B cell (primary cell): ENCODE measurements at regions not wholly inside any gene's neighbourhood (a gene's known extent, or its start where the extent isn't known, plus 50 kb on each side); places are given as distances from the start of the nearest gene placed in this dataset.

Source experiments
- ATAC-seq: fragments of 200-7000 bp; cut with Tn5 transposase; one replicate; pipeline ENCODE4 v1.10.0; 2021; ENCODE audit warnings: low read depth, mild to moderate bottlenecking, moderate number of reproducible peaks, moderate library complexity
- CTCF ChIA-PET: fragments of 350-600 bp; sonication (Branson Sonifier 250); formaldehyde crosslinking; loops from one replicate; lab custom pipeline; 2021; ENCODE audit warnings: antibody characterized with exemption, inconsistent platforms; lab: Charles Lee
- POLR2A ChIA-PET: fragments of 350-600 bp; sonication (Branson Sonifier 250); formaldehyde crosslinking; loops from one replicate; lab custom pipeline; 2021; ENCODE audit warnings: antibody characterized with exemption; lab: Charles Lee
- DNase-seq: peaks from one replicate; pipeline ENCODE4 v3.0.0; 2013
- H2AFZ ChIP-seq: 2 replicates; pipeline ENCODE4 v1.6.1; 2012; ENCODE audit warnings: mild to moderate bottlenecking, low read depth, low read length; ENCODE audit not compliant: insufficient read depth, poor library complexity, severe bottlenecking
- H3K27ac ChIP-seq, 2 donors: 1 replicate in 1 of 2; 2 replicates in 1 of 2; pipeline ENCODE4 v1.5.1; 2012 to 2013; ENCODE audit warnings: low read length in 2 of 2, mild to moderate bottlenecking in 2 of 2, moderate library complexity in 1 of 2
- H3K27me3 ChIP-seq, 4 experiments: fragments of 200-600 bp in 1 of 4; sonication (generic) in 1 of 4; replicated peaks in 1 of 4; 1 replicate in 2 of 4; 2 replicates in 2 of 4; pipeline versions ENCODE4 v1.6.1 to v1.7.0; 2013 to 2016; ENCODE audit warnings: low read length in 3 of 4, mild to moderate bottlenecking in 2 of 4, mixed read lengths in 1 of 4, moderate library complexity in 1 of 4; ENCODE audit not compliant: insufficient read depth in 4 of 4, control insufficient read depth in 3 of 4; ENCODE audit errors: control extremely low read depth in 1 of 4
- H3K36me3 ChIP-seq, 2 experiments: replicated peaks in 1 of 2; 1 replicate in 1 of 2; 2 replicates in 1 of 2; pipeline versions ENCODE4 v1.6.1 to v1.7.1; 2013; ENCODE audit warnings: low read length in 1 of 2; ENCODE audit not compliant: insufficient read depth in 2 of 2, control insufficient read depth in 1 of 2; ENCODE audit errors: control extremely low read depth in 1 of 2, extremely low read depth in 1 of 2
- H3K4me1 ChIP-seq, 2 donors: fragments of 200-600 bp in 1 of 2; sonication (generic) in 1 of 2; 1 replicate in 1 of 2; 2 replicates in 1 of 2; pipeline versions ENCODE4 v1.5.1 to v1.6.1; 2013 to 2017; ENCODE audit warnings: low read length in 2 of 2; ENCODE audit not compliant: control insufficient read depth in 2 of 2, insufficient read depth in 2 of 2
- H3K4me2 ChIP-seq: replicated peaks from 2 replicates; pipeline ENCODE3; 2012; ENCODE audit warnings: mild to moderate bottlenecking, low read depth, low read length; ENCODE audit not compliant: poor library complexity, severe bottlenecking
- H3K4me3 ChIP-seq, 5 experiments: fragments of 200-600 bp in 1 of 5; sonication (generic) in 1 of 5; 1 replicate in 3 of 5; 2 replicates in 2 of 5; pipeline versions ENCODE4 v1.5.1 to v1.7.0; 2011 to 2016; ENCODE audit warnings: low read length in 4 of 5, mild to moderate bottlenecking in 4 of 5, low read depth in 2 of 5, control low read depth in 1 of 5, moderate library complexity in 1 of 5; ENCODE audit not compliant: insufficient read depth in 1 of 5; ENCODE audit errors: control extremely low read depth in 1 of 5, extremely low read depth in 1 of 5
- H3K79me2 ChIP-seq: fragments of 200-600 bp; sonication (generic); one replicate; pipeline ENCODE4 v1.6.0; 2016; ENCODE audit warnings: low read length; ENCODE audit not compliant: control insufficient read depth, insufficient read depth
- H3K9ac ChIP-seq: fragments of 200-600 bp; sonication (generic); 2 replicates; pipeline ENCODE4 v1.6.1; 2017; ENCODE audit warnings: mild to moderate bottlenecking, low read length, moderate library complexity
- H3K9me3 ChIP-seq, 3 donors: one replicate each; pipeline versions ENCODE4 v1.6.1 to v1.7.1; 2013; ENCODE audit warnings: low read length in 2 of 3; ENCODE audit not compliant: control insufficient read depth in 2 of 3, insufficient read depth in 1 of 3; ENCODE audit errors: control extremely low read depth in 1 of 3
- H4K20me1 ChIP-seq: 2 replicates; pipeline ENCODE4 v1.6.0; 2012; ENCODE audit warnings: mild to moderate bottlenecking, low read length; ENCODE audit not compliant: insufficient read depth, control insufficient read depth, poor library complexity, severe bottlenecking
- H3K27ac Mint-ChIP-seq: one replicate; pipeline ENCODE4 v1.8.0; 2021; ENCODE audit warnings: mixed read lengths
- H3K27me3 Mint-ChIP-seq: one replicate; pipeline ENCODE4 v1.8.0; 2021; ENCODE audit warnings: mixed read lengths
- H3K4me1 Mint-ChIP-seq: one replicate; pipeline ENCODE4 v1.8.0; 2021; ENCODE audit warnings: mixed read lengths
- H3K4me3 Mint-ChIP-seq: one replicate; pipeline ENCODE4 v1.8.0; 2021; ENCODE audit warnings: mixed read lengths
- H3K9me3 Mint-ChIP-seq: one replicate; pipeline ENCODE4 v1.8.0; 2022; ENCODE audit warnings: mixed read lengths; ENCODE audit not compliant: insufficient read depth
- CTCF ChIP-seq: fragments of 200-600 bp; IDR thresholded peaks from one replicate; pipeline ENCODE4 v1.8.0; 2022; ENCODE audit warnings: antibody characterized with exemption, mild to moderate bottlenecking
- EZH2 ChIP-seq: IDR thresholded peaks from 2 replicates; pipeline ENCODE4 v1.6.1; 2012; ENCODE audit warnings: borderline replicate concordance, low read depth, mild to moderate bottlenecking, moderate library complexity, low read length; ENCODE audit not compliant: insufficient read depth, poor library complexity, severe bottlenecking
- WGBS: methylation state at CpG from one replicate; pipeline ENCODE4 v1.1.5; 2013; ENCODE audit warnings: missing lambda C conversion rate; ENCODE audit not compliant: insufficient coverage; 5-methylcytosine and 5-hydroxymethylcytosine counted together
- intact Hi-C: fragments of 100-400 bp; cut with micrococcal nuclease; formaldehyde crosslinking; loops from one replicate; pipeline ENCODE4 v1.10.0; 2022

GRCh38 chr9:134252084-134252830 lies 74.0 kb upstream of the RXRA start:
- Mint-ChIP-seq H3K27ac (no peak overlapping the region), H3K9me3 (peaks cover 8% of the 10 kb centered on the region), H3K4me1 (peaks cover 6% of the 10 kb centered on the region), H3K4me3 (no peak overlapping the region), H3K27me3 (peaks cover 3% of the 10 kb centered on the region)
- no peaks in the 10 kb centered on the region for H3K36me3 ChIP-seq
- H3K27me3 ChIP-seq: peaks cover 0 to 3% (median 1%) of the 10 kb centered on the region in 4 experiments
- no peaks in the 10 kb centered on the region for H4K20me1 ChIP-seq
- peaks cover 0 to 9% of the 10 kb centered on the region in 2 donors for H3K4me1 ChIP-seq
- no peak overlapping the region for H3K27ac ChIP-seq
- DNase-seq (no peak), ATAC-seq (no peak)
- 78% methylated on average over 23 of the region's 23 CpGs for WGBS
- H3K4me2 ChIP-seq: no peak overlapping the region
- intact Hi-C loops: no loop called here
- no peak overlapping the region for H2AFZ ChIP-seq
- H3K9me3 ChIP-seq: peaks cover 0 to 18% (median 15%) of the 10 kb centered on the region in 3 donors
- H3K9ac ChIP-seq: no peak overlapping the region
- no peak for TF ChIP-seq EZH2
- TF ChIP-seq CTCF: no peak
- no peak overlapping the region for H3K4me3 ChIP-seq
- no peaks in the 10 kb centered on the region for H3K79me2 ChIP-seq
- ChIA-PET POLR2A (no interaction called here), CTCF (no interaction called here)

GRCh38 chr9:134253606-134254205 lies 72.5 kb upstream of the RXRA start:
- Mint-ChIP-seq H3K4me1 (no peaks in the 10 kb centered on the region), H3K27me3 (peaks cover 12% of the 10 kb centered on the region), H3K9me3 (no peaks in the 10 kb centered on the region), H3K27ac (no peak overlapping the region), H3K4me3 (no peak overlapping the region)
- ChIA-PET CTCF (no interaction called here), POLR2A (no interaction called here)
- H4K20me1 ChIP-seq: no peaks in the 10 kb centered on the region
- H3K4me2 ChIP-seq: no peak overlapping the region
- no peak overlapping the region for H3K9ac ChIP-seq
- DNase-seq (no peak), ATAC-seq (no peak)
- H3K27me3 ChIP-seq: peaks cover 0 to 7% (median 1%) of the 10 kb centered on the region in 4 experiments
- H3K9me3 ChIP-seq: peaks cover 0 to 8% (median under 1%) of the 10 kb centered on the region in 3 donors
- TF ChIP-seq EZH2: no peak
- TF ChIP-seq CTCF: peak; percentile 26
- H3K36me3 ChIP-seq: no peaks in the 10 kb centered on the region
- no peak overlapping the region for H3K27ac ChIP-seq
- no peaks in the 10 kb centered on the region for H3K79me2 ChIP-seq
- no peak overlapping the region for H3K4me3 ChIP-seq
- peaks cover 0 to 1% of the 10 kb centered on the region in 2 donors for H3K4me1 ChIP-seq
- no peak overlapping the region for H2AFZ ChIP-seq
- WGBS: 93% methylated on average over 4 of the region's 4 CpGs
- intact Hi-C loops: no loop called here
